ENCODE measurements at regions not wholly inside any gene's neighbourhood (a gene's known extent, or its start where the extent isn't known, plus 50 kb on each side); places are given as distances from the start of the nearest gene placed in this dataset.
"Not testable (repeated sequence)": the region's sequence is repeated elsewhere in the genome, so short reads cannot be mapped to it uniquely, and the experiment has no call there.

DNA sequence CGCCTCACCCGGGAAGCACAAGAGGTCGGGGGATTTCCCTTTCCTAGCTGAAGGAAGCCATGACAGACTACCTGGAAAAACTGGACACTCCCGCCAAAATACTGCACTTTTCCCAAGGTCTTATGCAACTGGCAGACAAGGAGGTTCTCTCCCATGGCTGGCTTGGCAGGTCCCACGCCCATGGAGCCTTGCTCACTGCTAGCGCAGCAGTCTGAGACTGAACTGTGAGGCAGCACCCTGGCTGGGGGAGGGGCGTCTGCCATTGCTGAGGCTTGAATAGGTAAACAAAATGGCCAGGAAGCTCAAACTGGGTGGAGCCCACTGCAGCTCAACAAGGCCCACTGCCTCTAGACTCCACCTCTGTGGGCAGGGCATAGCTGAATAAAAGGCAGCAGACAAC is 92.1 kb downstream of the C4BPA start:
- CTCF ChIA-PET; H3K27ac ChIP-seq (ENCODE audit: low read depth, low read length); H3K27me3 ChIP-seq (ENCODE audit: control insufficient read depth, insufficient read depth, low read length); H3K9me3 ChIP-seq (ENCODE audit: control insufficient read depth, insufficient read depth, low read length); DNase-seq (ENCODE audit: low read depth, low spot score); POLR2A ChIA-PET; H3K4me3 ChIP-seq (ENCODE audit: low read depth, low read length): not testable (repeated sequence)

- CTCF ChIA-PET; H3K4me3 ChIP-seq (ENCODE audit: low read depth, low read length); DNase-seq (ENCODE audit: low read depth, low spot score); H3K9me3 ChIP-seq (ENCODE audit: control insufficient read depth, insufficient read depth, low read length); H3K27ac ChIP-seq (ENCODE audit: low read depth, low read length); POLR2A ChIA-PET; H3K27me3 ChIP-seq (ENCODE audit: control insufficient read depth, insufficient read depth, low read length): not testable (repeated sequence)
Observed at GRCh38 chr1:207201534-207201933, 97.5 kb downstream of the C4BPA start.

GRCh38 chr1:207202480-207202879 is 98.4 kb downstream of the C4BPA start:
- TF ChIP-seq CTCF (IDR thresholded peaks at IDR 0.05; ENCODE audit: low read depth, low read length): no peak
- no peak for DNase-seq (ENCODE audit: low read depth, low spot score)
- ChIA-PET POLR2A (no interaction called here), CTCF (no interaction called here)
- no peak overlapping the region for H3K27ac ChIP-seq (ENCODE audit: low read depth, low read length)
- H3K9me3 ChIP-seq (ENCODE audit: control insufficient read depth, insufficient read depth, low read length): no peaks in the 10 kb centered on the region
- no peaks in the 10 kb centered on the region for H3K27me3 ChIP-seq (ENCODE audit: control insufficient read depth, insufficient read depth, low read length)
- H3K4me3 ChIP-seq (ENCODE audit: low read depth, low read length): no peak overlapping the region

- no peak for TF ChIP-seq CTCF (IDR thresholded peaks at IDR 0.05; ENCODE audit: low read depth, low read length)
- no peaks in the 10 kb centered on the region for H3K27me3 ChIP-seq (ENCODE audit: control insufficient read depth, insufficient read depth, low read length)
- no peak overlapping the region for H3K27ac ChIP-seq (ENCODE audit: low read depth, low read length)
- ChIA-PET POLR2A (no interaction called here), CTCF (no interaction called here)
- H3K9me3 ChIP-seq (ENCODE audit: control insufficient read depth, insufficient read depth, low read length): no peaks in the 10 kb centered on the region
- H3K4me3 ChIP-seq (ENCODE audit: low read depth, low read length): no peak overlapping the region
- no peak for DNase-seq (ENCODE audit: low read depth, low spot score)
Observed at GRCh38 chr1:207203541-207203940, 99.5 kb downstream of the C4BPA start.

- Histone ChIP-seq H3K4me3 (ENCODE audit: low read depth, low read length) (no peak overlapping the region), H3K9me3 (ENCODE audit: control insufficient read depth, insufficient read depth, low read length) (no peaks in the 10 kb centered on the region), H3K27ac (ENCODE audit: low read depth, low read length) (no peak overlapping the region), H3K27me3 (ENCODE audit: control insufficient read depth, insufficient read depth, low read length) (no peaks in the 10 kb centered on the region)
- ChIA-PET CTCF (interaction anchor here (1.2 kb wide), 1 partner anchor 199 kb away, joined by 4 read pairs; no protein-coding TSS in a partner anchor), POLR2A (no interaction called here)
- TF ChIP-seq CTCF (IDR thresholded peaks at IDR 0.05; ENCODE audit: low read depth, low read length): no peak
- no peak for DNase-seq (ENCODE audit: low read depth, low spot score)
Observed at GRCh38 chr1:207205614-207206061, 101.6 kb downstream of the C4BPA start.

- H3K9me3 ChIP-seq (ENCODE audit: control insufficient read depth, insufficient read depth, low read length); H3K27me3 ChIP-seq (ENCODE audit: control insufficient read depth, insufficient read depth, low read length); CTCF ChIA-PET; DNase-seq (ENCODE audit: low read depth, low spot score); POLR2A ChIA-PET; H3K4me3 ChIP-seq (ENCODE audit: low read depth, low read length); H3K27ac ChIP-seq (ENCODE audit: low read depth, low read length): not testable (repeated sequence)
Observed at GRCh38 chr1:207208691-207209090, 104.7 kb downstream of the C4BPA start.

DNA sequence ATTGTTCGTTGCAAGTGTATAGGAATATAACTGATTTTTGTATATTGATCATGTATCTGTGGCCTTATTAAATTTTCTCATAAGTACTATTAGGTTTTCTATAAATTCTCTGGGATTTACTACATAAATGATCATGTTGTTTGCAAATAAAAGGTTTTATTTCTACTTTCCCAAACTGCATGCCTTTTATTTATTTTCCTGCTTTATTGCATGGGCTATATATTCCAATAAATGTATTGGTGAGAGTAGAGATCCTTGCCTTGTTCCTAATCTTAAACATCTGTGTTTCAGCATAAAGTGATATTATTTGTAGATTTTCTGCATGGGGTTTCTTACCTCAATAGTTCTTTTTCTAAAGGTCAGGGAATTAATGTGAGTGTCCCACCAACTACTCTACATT is 107.0 kb upstream of the CD55 start:
- H3K27me3 ChIP-seq (ENCODE audit: control insufficient read depth, insufficient read depth, low read length): no peaks in the 10 kb centered on the region
- TF ChIP-seq CTCF (IDR thresholded peaks at IDR 0.05; ENCODE audit: low read depth, low read length): no peak
- no peaks in the 10 kb centered on the region for H3K9me3 ChIP-seq (ENCODE audit: control insufficient read depth, insufficient read depth, low read length)
- H3K27ac ChIP-seq (ENCODE audit: low read depth, low read length): no peak overlapping the region
- no peak for DNase-seq (ENCODE audit: low read depth, low spot score)
- H3K4me3 ChIP-seq (ENCODE audit: low read depth, low read length): no peak overlapping the region
- POLR2A ChIA-PET: no interaction called here
- CTCF ChIA-PET: no interaction called here

Data from AG04450 (cell line).